CD1c-positive myeloid dendritic cell (primary cell): ENCODE measurements at regions not wholly inside any gene's neighbourhood (a gene's known extent, or its start where the extent isn't known, plus 50 kb on each side); places are given as distances from the start of the nearest gene placed in this dataset.

Experiments used
- DNase-seq: peaks from one replicate; pipeline ENCODE4 v3.0.0-alpha.2; 2016; ENCODE audit errors: extremely low spot score

DNA sequence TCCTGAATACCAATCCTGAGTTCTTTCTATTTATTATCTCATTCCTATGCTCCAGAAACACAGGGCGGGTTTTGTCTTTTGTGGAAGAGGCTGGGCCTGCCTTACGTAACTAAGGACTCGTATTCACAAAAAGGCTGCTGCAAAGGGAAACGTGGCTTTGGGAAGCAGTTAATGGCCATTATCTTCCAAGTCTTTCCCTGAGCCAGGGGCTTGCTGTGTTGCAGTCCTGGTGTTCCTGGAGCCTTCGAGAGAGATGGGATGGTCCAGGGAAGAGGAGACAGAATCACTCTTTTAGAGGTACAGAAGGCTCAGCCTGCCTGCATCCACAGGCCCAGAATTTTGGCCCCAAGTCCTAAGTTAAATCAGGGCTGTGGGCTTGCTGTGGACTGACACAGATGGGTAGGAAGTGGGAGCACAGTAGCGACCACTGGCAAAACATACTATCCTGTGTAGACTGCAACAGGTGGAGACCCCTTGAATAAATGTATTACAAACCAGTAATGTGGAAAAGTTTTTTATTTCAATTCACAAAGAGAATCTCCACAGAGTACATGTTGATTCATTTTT lies 139.4 kb upstream of the ST6GAL2 start:
- DNase-seq = no peak

DNA sequence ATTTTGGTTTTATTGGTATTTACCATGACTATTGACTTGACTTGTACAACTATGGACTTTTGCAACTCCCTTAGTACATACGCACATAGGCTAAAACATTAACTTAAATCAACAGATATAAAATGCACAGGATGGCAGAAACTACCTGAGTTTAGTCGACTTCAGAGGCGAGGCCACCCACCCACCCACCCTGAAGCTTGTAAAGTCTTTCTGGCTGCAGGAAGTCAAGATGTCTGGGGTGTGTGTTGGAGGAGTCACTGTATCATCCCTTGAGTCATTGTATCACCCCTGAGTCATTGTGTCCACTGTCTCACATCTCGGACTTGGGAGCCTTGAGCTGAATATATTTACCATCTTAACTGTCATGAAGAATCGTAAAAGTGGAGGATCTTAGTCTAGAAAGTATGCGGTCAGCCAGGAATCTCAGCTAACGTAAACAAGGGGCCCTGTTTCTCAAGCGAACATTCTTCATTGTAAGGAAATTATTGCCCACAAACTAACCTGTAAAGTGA lies 140.0 kb upstream of the ST6GAL2 start:
- DNase-seq = no peak

DNA sequence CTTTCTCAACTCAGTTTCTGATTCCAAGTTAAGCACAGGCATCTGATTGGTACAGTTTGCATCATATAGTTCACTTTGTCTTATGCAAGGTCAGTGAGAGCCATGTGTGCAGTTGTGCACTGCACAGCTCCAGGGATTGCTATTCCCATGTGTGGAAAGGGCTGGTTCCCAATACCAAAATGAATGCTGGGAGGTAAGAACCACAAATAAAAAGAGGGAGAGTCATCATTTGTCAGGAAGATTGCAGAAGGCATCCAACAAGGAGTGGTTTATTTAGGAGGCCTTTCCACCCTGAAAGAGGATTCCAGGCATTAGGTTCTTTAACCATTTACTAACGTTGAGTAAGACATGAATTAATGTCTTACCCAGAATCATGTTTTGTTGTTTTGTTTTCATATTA lies 141.2 kb upstream of the ST6GAL2 start:
- no peak for DNase-seq

DNA sequence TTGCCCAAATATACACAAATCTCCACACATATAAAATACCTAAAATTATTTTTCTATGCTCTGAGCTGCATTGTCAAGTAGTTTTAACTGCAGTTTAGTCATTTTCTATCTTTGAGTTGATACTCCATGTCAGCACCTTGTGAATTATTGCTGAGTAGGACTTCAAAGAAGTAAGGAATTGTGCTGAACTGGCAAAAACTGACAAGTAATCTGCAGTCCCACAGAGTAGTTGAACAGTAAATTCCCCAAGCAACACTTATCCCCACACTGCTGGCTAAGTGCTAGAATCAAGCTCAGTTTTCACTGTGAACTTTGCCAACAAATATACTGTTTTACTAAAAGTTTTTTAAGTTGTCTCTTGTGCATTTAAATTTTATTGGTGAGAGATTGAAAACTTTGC lies 141.8 kb upstream of the ST6GAL2 start:
- DNase-seq = no peak

DNA sequence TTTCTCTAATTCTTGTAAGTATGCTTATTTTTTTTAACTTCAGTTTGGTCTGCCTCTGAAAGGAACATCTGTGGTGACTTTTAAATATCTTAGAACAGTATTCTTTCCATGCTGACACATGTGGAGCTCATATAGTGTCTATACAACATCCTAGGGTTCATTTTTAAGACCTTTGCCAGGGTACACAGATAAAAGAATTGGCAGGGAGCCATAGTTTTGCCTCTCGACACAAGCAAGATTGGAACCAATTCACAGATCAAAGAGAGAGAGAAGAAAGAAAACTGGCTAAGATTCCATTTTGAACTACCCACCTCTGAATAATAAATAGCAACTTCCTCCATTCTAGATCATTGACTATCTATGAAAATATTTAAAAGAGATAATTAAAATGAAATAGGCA lies 142.7 kb upstream of the ST6GAL2 start:
- no peak for DNase-seq

DNA sequence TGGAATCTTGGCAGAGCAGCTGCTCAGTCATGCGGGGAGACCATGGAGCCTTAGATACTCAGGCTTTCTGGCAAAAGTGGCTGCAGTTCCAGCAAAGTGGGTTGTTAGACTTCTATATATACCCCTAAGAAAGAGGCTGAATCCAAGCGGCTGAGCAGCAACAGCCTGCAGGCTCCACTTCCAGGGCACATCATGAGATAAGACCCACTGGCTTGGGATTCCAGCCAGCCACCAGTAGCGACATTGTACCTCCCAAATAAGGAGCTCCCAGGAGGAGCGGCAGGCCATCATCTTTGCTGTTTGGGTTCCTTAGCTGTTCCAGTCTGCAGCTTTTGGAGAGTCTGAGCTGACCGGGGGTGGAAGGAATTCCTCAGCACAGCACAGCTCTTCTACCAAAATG lies 150.3 kb upstream of the ST6GAL2 start:
- no peak for DNase-seq

DNA sequence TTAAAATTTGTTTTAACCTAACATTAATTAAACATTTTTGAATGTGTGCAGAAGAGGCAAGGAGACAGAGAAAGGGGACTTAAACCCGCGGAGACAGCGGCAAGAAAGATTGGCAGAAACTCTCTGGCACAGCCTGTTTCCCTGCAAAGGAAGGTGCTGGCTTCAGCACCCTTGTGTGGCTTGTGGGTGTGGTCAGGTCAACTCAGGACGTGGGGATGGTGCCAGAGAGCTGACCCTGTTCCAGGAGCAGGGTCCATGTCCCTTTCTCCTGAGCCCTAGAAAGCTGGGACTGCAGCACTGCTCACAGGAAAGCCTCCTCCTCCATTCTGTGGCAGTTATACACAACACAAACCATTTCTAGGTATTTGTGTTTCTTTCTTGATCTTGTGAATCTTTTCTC lies 176.2 kb upstream of the ST6GAL2 start:
- no peak for DNase-seq

DNA sequence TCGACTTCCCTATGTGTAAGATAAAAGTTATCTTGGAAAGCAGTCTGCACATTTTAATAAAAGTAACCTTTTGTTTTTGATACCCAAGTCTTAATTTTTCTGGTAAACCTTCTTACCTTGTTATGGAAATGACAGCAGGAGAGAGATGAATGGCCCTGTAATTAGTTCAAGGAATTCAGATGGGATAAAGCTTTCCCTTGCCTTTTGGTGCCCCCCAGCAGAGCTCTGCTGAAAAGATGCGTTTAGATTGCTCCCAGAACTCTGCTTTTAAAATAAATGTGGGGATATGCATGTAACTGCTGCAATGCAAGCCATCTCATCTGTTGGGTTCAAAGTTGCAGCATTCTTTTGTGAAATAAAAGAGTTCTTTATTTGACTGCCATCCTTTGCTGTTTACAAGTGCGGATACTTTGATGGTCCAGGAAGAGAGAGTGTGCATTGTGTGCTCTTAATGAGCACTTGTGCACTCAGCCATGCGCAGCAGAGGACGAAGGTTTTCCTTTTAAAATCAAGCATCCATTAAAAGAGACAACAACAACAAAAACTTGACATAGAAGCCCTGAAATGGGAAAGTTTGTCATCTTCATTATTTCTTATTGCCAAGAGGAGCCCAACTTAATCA lies 176.7 kb upstream of the ST6GAL2 start:
- no peak for DNase-seq

DNA sequence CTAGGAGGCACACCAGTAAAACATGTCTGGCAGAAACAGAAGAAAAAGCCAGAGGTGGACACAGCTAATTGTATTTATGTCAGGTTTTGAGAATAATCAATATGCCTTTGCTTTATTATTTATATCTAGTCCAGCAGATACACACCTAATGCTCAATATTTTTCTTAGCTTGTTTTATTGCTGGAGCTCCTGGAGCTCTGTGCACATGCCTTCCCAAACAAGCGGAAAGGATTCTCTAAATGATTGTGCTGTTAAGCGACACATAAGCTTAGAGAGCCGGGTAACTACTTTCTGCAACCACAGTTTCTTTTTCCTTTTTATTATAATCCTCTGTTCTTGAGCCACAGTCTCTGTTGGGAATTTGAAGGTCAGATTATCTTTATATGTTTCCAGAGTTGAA lies 177.3 kb upstream of the ST6GAL2 start:
- no peak for DNase-seq

DNA sequence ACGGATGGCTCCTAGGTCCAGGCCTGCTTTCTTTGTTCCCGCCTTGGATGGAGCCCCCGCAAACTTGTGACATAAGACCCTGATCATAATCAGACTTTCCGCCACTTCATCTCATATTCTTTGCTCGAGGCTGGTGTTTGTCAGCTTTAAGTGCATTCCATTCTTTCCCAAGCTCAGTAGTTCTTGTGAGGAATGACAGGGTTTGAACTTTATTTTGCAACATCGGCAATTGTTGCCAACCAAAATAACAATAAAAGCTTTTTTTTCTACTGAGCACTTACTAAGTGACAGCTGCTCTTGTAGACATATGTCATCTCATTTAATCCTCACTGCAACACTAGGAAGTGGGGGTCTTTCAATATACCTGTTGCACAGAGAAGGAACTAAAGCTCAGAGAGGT lies 178.8 kb upstream of the ST6GAL2 start:
- no peak for DNase-seq

DNA sequence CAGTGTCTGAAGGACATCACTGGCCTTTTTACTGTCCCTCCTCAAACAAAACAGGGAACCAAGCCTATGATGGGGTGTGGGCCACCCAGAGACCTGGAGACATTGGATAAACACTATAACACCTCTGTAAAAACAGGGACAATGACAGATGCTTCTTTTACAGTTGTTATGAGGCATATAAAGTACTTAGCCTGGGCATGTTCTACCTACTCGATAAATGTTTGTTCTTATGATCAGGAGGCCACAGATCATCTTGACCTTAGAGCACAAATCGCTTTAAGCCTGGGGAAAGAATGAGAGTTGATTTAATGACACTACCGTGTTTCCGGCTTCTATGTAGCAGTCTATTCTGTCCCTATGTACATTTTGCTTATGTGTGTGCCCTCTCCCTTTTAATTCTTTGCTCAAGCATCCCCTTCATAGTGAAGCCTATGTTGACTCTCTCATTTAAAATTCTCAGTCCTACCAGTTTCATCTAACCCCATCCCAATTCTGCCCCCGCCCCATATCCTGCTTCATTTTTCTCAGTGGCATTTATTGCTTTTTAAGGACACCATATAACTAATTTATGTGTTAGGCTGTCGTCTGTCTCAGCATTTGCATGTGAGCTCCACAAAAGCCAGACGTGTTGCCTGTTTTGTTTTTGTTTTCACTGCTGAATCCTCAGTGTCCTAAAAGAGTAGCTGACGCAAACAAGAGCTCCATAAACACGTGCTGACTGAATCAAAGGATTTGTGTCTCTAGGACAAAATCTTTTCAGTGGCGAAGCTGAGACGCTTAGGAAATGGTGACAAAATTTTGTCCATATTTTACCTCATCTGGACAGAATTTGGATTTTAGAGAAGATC lies 182.3 kb upstream of the ST6GAL2 start:
- no peak for DNase-seq

DNA sequence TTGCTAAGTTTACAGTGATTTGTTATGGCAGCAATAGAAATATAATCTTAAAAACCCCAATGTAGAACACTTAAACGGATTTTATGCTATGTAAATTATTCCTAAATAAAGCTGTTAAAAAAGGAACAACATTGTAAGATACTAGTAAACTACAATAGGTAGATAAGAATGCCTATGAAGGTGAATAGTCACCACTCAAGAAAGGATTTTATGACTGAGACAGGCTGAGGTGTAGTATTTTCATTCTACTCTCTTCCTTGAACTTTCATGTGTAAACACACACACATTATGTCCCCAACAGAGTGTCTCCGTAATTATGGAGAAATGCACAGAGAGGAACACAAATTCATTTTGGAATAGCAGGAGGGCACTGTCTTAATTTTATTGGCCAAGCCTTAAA lies 183.9 kb upstream of the ST6GAL2 start:
- DNase-seq = no peak

DNA sequence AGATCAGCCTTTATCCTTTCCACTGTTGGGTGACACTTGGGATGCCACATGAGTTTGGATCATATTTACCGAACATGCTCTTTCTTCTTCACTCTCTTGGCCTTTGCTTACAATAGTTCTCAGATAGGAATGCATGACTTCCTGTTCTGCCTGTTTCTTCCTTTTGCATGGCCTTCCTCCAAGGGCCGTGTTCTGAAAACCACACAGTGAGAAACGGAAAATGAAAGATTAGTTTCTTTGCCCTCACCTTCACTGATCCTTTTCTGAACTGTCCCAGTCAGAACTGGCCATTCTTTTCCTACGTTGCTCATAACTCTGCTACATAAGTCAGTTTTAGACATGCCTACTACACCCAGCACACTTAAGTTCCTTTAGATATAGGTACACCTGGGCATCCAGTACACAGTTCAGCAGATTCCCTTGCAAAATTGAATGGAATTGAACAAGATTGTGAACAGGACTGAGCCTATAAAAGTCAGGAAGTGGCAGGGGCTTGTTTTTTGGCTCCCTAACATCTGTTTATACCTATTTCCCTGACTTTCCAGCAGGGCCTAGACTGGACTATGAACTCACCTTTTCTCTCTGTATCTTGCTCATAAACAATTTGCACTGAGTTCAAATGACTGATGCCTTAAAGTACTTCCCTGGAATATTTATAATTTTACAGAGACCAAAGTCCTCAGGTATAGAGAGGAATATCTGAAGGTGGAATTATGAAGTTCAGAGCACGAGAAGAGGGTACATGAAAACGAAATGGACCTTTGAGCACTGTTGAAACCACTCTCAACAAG lies 186.4 kb upstream of the ST6GAL2 start:
- DNase-seq = no peak

DNA sequence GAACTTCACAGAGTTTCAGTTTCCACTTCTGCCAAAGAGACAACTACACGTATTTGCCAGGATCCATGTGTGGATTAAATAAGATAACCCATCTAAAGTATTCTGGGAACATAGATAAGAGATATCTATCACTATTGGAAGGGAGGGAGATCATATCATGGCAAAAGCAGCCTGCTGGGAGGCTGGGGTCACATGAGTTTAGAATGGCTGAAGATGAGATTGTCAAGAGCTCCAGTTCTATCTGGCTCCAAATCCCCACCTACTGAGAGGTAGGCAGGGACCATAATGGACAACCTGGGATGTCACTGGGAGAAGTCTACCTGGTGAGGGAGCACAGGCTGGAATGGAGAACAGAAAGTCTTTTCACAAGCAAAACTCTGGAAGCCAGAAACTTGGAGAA lies 192.6 kb upstream of the ST6GAL2 start:
- DNase-seq = no peak

DNA sequence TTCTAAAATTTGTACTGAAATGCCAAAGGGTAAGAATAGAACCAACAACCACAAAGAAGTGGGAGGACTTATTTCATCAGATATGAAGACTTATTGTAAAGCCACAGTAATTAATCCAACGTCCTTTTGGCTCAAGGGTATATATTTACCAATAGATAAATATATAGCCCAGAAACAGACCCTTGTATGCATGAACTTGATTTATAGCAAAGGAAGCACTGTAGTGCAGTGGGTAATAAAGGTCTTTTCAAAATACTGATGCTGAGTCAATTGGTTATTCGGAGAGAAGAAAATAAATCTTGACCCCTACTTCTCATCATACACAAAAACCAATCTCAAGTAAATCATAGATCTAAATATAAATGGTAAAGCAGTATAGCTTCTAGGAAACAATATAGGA lies 200.5 kb upstream of the ST6GAL2 start:
- no peak for DNase-seq

DNA sequence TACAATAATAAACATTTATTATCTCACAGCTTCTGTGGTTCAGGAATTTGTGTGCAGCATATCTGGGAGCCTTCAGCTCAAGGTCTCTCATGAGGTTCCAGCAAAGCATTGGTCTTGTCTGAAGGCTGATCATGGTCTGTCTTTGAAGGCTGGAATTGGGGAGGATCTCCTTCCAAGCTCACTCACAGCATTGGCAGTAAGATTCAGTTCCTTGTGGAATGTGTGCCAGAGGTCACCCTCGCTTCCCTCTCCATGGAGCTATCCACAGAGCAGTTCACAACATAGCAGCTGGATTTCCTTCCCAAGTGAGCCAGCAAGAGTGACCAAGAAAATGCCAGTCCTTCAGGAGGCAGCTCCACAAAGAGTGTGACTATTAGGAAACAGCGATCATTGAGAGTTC lies 202.2 kb upstream of the ST6GAL2 start:
- no peak for DNase-seq

DNA sequence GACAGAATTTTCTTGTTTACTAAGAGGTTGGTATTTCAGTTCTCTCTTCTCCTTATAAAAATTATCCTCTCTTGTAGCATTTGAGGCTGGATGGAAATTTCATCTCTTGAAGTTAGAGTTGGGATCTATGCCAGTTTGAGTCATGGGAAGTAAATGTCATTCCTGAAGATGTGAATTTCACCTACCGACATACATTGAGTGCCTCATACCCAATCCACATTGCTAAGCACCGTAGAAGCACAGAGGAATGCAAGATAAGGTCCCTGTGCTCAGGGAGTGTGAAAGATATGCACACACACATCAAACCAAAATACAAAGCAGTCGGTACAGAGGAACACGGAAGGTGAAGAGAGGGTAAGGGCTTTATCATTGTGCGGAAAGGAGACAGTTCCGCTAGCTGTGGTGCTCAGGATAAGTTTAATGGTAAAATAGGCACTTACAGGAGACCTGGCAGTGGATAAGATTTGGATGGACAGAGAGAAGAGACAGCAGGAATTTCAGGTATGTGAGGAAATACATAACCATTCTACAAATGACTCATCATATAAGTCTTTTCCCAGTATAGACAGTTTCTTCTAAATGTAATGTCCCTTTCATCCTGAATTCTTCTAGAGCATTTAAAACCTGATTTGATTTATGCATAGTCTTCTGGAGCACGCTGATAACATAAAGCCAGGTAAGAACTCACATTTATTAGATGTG lies 205.3 kb upstream of the ST6GAL2 start:
- no peak for DNase-seq

DNA sequence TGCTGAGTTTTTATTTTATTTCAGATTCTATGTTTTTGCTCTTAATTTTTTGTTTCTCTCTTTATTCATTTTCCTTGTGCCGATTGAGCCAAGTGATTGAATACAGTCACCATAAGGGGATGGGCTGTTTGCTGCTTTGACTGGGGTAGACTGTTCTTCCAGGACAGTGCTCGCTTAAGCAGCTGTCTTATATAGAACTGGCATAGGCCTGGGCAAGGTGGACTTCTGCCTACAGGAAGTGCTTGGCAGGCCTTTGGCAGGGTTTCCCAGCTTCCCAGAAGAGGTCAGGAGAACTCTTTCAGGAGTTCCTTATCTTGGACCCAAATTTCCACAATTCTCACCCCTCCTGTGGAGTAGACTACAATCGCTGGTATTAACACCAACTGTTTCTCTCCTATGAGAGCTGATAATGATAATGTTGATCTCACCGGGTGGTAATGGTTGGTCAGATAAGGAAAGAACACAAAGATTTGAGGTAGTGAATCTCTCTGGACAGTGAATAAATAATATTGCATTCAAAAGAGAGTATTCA lies 207.5 kb upstream of the ST6GAL2 start:
- DNase-seq = no peak

DNA sequence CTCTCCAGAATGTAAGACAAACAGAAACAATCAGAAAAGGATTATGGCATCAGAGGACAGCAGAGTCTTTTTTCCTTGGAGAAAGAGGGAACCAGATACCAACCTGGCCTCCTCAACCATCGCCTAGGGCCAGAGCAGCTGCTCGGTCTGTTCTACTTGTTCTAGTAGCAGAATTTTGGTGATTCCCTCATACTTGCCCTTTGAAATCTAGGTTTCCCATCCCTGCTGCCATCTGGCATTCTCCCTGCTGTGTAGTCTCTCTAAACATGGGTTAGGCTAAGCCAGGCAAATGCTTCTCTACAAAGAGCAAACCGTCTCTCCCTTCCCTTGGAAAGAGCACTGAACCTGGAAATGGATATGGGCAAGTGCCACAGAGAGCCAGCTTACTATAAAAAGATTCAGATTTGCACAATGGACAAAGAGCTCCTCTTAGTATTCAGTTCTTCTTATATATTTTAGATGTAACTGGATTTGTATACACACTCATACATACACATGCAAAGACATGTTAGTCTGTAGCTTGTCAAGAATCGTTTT lies 208.6 kb upstream of the ST6GAL2 start:
- no peak for DNase-seq

DNA sequence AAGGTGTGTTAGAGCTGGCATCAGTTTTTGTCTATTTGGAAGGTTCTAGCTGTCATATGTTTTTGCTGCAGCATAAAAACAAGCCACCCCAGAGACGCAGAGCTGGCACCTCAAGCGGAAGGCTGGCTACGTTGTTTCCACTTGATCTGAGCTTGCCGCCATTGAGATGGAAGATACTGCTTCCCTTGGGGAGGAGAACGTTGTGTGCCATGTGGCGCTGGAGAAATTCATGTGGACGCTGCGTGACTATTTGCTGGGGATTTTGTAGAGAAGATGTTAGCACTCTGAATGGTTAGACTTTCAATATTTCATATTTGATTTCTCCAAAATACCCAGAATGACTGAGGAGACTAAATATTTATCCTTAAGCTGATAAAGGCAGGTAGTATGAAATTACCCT lies 216.2 kb upstream of the ST6GAL2 start:
- no peak for DNase-seq

DNA sequence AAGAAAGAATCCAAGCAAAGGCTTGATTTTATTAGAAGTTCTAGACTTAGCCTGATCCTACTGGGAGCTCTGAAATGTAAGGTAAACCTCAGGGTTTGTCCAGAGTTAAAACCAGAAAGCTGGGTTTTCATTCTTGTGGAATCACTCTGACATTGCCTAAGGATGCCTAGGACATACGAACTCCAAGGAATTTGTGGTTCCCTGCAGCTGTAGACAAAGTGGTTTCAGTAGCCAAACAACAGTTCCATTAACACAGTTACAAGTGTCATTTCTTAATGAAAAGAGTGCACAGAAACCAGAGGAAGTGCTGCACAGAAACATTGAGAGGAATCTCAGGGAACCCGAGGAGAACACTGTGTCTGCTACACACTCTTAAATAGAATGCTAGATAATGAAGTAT lies 221.4 kb upstream of the ST6GAL2 start:
- no peak for DNase-seq
